Iris pigment epithelial cell (primary cell): ENCODE measurements at regions not wholly inside any gene's neighbourhood (a gene's known extent, or its start where the extent isn't known, plus 50 kb on each side); places are given as distances from the start of the nearest gene placed in this dataset.
A peak's percentile ranks its signal among the peaks of the same experiment; 100 is the strongest.
"Not testable (repeated sequence)": the region's sequence is repeated elsewhere in the genome, so short reads cannot be mapped to it uniquely, and the experiment has no call there.

Experiments used
- DNase-seq: peaks from one replicate; pipeline ENCODE4 v3.0.0-alpha.2; 2011; ENCODE audit warnings: low read depth

GRCh38 chr6:134425917-134426316, 108.0 kb upstream of the SGK1 start:
- not testable (repeated sequence) for DNase-seq

GRCh38 chr6:134425513-134425912, 107.6 kb upstream of the SGK1 start:
- no peak for DNase-seq

GRCh38 chr6:134424798-134425170, 106.9 kb upstream of the SGK1 start:
- DNase-seq, result no peak

GRCh38 chr6:134424165-134424797, 106.4 kb upstream of the SGK1 start:
- peak; percentile 44 for DNase-seq

- DNase-seq, result peak; percentile 99
Observed at GRCh38 chr6:134422426-134423231, 104.7 kb upstream of the SGK1 start.

- DNase-seq, result peak; percentile 89
Observed at GRCh38 chr6:134421501-134421900, 103.6 kb upstream of the SGK1 start.

GRCh38 chr6:134420614-134421181, 102.8 kb upstream of the SGK1 start:
- peak; percentile 79 for DNase-seq

GRCh38 chr6:134419716-134420115, 101.8 kb upstream of the SGK1 start:
- no peak for DNase-seq

- peak; percentile 87 for DNase-seq
Observed at GRCh38 chr6:134416418-134417154, 98.7 kb upstream of the SGK1 start.

GRCh38 chr6:134415656-134416055, 97.7 kb upstream of the SGK1 start:
- DNase-seq, result no peak

- no peak for DNase-seq
Observed at GRCh38 chr6:134415194-134415593, 97.3 kb upstream of the SGK1 start.

- DNase-seq, result no peak
Observed at GRCh38 chr6:134414793-134415192, 96.9 kb upstream of the SGK1 start.

GRCh38 chr6:134413241-134413643, 95.3 kb upstream of the SGK1 start:
- no peak for DNase-seq

- no peak for DNase-seq
Observed at GRCh38 chr6:134410541-134410940, 92.6 kb upstream of the SGK1 start.

GRCh38 chr6:134407791-134408190, 89.9 kb upstream of the SGK1 start:
- no peak for DNase-seq

- no peak for DNase-seq
Observed at GRCh38 chr6:134406311-134406710, 88.4 kb upstream of the SGK1 start.

- no peak for DNase-seq
Observed at GRCh38 chr6:134405386-134406087, 87.6 kb upstream of the SGK1 start.

- DNase-seq, result not testable (repeated sequence)
Observed at GRCh38 chr6:134403312-134403711, 85.4 kb upstream of the SGK1 start.

GRCh38 chr6:134402372-134402984, 84.6 kb upstream of the SGK1 start:
- no peak for DNase-seq

GRCh38 chr6:134400941-134401340, 83.0 kb upstream of the SGK1 start:
- no peak for DNase-seq

- peak; percentile 26 for DNase-seq
Observed at GRCh38 chr6:134398453-134398852, 80.5 kb upstream of the SGK1 start.

- DNase-seq, result no peak
Observed at GRCh38 chr6:134397676-134398075, 79.8 kb upstream of the SGK1 start.
